ENCODE measurements at regions not wholly inside any gene's neighbourhood (a gene's known extent, or its start where the extent isn't known, plus 50 kb on each side); places are given as distances from the start of the nearest gene placed in this dataset.

DNA sequence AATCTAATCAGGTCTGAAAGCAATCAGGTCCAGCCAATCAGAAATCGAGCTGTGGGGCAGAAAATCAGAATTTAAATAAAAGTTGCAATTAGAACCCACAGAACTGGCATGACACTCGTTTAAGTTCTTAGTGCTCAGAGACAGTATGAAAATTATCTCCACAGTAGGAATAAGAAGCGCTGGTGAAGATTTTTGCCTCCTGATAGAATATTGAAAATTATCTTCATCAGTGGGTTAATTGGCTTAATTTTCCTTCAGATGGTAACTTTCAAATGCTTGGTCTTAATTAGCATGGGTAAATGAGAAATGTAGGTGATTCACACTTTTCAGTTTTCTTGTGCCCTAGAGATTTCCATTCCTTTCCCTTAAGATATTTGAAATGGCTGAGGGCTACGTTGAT lies 109.1 kb upstream of the MDFIC2 start:
- no peak for ATAC-seq
- TF ChIP-seq PPARA (CRISPR knock-in tag; IDR thresholded peaks at IDR 0.05; ENCODE audit: borderline replicate concordance), result no peak
- TF ChIP-seq CSDC2 (CRISPR knock-in tag; IDR thresholded peaks at IDR 0.05), result no peak
- TF ChIP-seq, protein P1, sequence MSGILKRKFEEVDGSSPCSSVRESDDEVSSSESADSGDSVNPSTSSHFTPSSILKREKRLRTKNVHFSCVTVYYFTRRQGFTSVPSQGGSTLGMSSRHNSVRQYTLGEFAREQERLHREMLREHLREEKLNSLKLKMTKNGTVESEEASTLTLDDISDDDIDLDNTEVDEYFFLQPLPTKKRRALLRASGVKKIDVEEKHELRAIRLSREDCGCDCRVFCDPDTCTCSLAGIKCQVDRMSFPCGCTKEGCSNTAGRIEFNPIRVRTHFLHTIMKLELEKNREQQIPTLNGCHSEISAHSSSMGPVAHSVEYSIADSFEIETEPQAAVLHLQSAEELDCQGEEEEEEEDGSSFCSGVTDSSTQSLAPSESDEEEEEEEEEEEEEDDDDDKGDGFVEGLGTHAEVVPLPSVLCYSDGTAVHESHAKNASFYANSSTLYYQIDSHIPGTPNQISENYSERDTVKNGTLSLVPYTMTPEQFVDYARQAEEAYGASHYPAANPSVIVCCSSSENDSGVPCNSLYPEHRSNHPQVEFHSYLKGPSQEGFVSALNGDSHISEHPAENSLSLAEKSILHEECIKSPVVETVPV (CRISPR knock-in tag; IDR thresholded peaks at IDR 0.05), result no peak

DNA sequence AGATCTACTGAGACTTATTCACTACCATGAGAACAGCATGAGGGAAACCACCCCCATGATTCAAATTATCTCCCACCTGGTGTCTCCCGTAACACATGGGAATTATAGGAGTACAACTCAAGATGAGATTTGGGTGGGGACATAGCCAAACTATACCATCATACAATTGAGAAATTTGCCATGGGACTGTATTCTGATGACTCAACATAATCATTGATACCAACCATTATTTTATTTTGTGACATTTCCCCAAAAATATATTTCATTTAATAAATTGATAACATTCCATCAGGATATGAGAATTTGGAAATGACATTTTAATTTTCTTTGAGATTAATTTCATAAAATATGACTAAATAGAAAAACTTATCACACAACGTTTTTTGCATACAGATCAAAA lies 96.6 kb upstream of the MDFIC2 start:
- TF ChIP-seq CSDC2 (CRISPR knock-in tag; IDR thresholded peaks at IDR 0.05) (no peak), ZC3H10 (CRISPR knock-in tag; IDR thresholded peaks at IDR 0.05) (no peak), ZFP3 (CRISPR knock-in tag; IDR thresholded peaks at IDR 0.05) (no peak), RARB (CRISPR knock-in tag; IDR thresholded peaks at IDR 0.05) (no peak), OSR1 (CRISPR knock-in tag; IDR thresholded peaks at IDR 0.05) (no peak), SNAI2 (CRISPR knock-in tag; IDR thresholded peaks at IDR 0.05) (no peak), TCF4 (CRISPR knock-in tag; IDR thresholded peaks at IDR 0.05; ENCODE audit: borderline replicate concordance) (no peak), TOX (CRISPR knock-in tag; IDR thresholded peaks at IDR 0.05; ENCODE audit: borderline replicate concordance) (no peak), ARNTL (CRISPR knock-in tag; IDR thresholded peaks at IDR 0.05; ENCODE audit: borderline replicate concordance, low read depth) (no peak), ZNF70 (CRISPR knock-in tag; IDR thresholded peaks at IDR 0.05) (no peak), ZNF8 (CRISPR knock-in tag; IDR thresholded peaks at IDR 0.05) (no peak), ISL1 (CRISPR knock-in tag; IDR thresholded peaks at IDR 0.05) (no peak)
- TF ChIP-seq, protein P2, sequence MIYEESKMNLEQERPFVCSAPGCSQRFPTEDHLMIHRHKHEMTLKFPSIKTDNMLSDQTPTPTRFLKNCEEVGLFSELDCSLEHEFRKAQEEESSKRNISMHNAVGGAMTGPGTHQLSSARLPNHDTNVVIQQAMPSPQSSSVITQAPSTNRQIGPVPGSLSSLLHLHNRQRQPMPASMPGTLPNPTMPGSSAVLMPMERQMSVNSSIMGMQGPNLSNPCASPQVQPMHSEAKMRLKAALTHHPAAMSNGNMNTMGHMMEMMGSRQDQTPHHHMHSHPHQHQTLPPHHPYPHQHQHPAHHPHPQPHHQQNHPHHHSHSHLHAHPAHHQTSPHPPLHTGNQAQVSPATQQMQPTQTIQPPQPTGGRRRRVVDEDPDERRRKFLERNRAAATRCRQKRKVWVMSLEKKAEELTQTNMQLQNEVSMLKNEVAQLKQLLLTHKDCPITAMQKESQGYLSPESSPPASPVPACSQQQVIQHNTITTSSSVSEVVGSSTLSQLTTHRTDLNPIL (CRISPR knock-in tag; IDR thresholded peaks at IDR 0.05; ENCODE audit: low read depth), result no peak
- TF ChIP-seq, protein P3, sequence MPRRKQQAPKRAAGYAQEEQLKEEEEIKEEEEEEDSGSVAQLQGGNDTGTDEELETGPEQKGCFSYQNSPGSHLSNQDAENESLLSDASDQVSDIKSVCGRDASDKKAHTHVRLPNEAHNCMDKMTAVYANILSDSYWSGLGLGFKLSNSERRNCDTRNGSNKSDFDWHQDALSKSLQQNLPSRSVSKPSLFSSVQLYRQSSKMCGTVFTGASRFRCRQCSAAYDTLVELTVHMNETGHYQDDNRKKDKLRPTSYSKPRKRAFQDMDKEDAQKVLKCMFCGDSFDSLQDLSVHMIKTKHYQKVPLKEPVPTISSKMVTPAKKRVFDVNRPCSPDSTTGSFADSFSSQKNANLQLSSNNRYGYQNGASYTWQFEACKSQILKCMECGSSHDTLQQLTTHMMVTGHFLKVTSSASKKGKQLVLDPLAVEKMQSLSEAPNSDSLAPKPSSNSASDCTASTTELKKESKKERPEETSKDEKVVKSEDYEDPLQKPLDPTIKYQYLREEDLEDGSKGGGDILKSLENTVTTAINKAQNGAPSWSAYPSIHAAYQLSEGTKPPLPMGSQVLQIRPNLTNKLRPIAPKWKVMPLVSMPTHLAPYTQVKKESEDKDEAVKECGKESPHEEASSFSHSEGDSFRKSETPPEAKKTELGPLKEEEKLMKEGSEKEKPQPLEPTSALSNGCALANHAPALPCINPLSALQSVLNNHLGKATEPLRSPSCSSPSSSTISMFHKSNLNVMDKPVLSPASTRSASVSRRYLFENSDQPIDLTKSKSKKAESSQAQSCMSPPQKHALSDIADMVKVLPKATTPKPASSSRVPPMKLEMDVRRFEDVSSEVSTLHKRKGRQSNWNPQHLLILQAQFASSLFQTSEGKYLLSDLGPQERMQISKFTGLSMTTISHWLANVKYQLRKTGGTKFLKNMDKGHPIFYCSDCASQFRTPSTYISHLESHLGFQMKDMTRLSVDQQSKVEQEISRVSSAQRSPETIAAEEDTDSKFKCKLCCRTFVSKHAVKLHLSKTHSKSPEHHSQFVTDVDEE (CRISPR knock-in tag; IDR thresholded peaks at IDR 0.05), result no peak
- TF ChIP-seq, protein P4, sequence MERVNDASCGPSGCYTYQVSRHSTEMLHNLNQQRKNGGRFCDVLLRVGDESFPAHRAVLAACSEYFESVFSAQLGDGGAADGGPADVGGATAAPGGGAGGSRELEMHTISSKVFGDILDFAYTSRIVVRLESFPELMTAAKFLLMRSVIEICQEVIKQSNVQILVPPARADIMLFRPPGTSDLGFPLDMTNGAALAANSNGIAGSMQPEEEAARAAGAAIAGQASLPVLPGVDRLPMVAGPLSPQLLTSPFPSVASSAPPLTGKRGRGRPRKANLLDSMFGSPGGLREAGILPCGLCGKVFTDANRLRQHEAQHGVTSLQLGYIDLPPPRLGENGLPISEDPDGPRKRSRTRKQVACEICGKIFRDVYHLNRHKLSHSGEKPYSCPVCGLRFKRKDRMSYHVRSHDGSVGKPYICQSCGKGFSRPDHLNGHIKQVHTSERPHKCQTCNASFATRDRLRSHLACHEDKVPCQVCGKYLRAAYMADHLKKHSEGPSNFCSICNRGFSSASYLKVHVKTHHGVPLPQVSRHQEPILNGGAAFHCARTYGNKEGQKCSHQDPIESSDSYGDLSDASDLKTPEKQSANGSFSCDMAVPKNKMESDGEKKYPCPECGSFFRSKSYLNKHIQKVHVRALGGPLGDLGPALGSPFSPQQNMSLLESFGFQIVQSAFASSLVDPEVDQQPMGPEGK (CRISPR knock-in tag; IDR thresholded peaks at IDR 0.05; ENCODE audit: borderline replicate concordance), result no peak
- TF ChIP-seq, protein P5, sequence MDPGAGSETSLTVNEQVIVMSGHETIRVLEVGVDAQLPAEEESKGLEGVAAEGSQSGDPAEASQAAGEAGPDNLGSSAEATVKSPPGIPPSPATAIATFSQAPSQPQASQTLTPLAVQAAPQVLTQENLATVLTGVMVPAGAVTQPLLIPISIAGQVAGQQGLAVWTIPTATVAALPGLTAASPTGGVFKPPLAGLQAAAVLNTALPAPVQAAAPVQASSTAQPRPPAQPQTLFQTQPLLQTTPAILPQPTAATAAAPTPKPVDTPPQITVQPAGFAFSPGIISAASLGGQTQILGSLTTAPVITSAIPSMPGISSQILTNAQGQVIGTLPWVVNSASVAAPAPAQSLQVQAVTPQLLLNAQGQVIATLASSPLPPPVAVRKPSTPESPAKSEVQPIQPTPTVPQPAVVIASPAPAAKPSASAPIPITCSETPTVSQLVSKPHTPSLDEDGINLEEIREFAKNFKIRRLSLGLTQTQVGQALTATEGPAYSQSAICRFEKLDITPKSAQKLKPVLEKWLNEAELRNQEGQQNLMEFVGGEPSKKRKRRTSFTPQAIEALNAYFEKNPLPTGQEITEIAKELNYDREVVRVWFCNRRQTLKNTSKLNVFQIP (CRISPR knock-in tag; IDR thresholded peaks at IDR 0.05; ENCODE audit: borderline replicate concordance, low read depth), result no peak
- no peak for ATAC-seq

DNA sequence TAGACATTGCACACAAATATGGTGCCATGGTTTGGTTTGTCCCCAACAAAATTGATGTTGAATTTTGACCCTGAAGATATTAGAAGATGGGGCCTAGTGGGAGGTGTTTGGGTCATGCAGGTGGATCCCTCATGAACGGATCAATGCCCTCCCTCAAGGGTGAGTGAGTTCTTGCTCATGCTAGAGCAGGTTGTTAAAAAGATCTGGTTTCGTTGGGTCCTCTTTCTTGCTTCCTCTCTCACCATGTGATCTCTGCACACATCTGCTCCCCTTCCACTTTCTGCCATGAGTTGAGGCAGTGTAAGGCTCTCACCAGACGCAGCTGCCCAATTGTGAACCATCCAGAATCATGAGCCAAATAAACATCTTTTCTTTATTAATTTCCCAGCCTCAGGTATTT lies 87.8 kb upstream of the MDFIC2 start:
- TF ChIP-seq, protein P5 (CRISPR knock-in tag; IDR thresholded peaks at IDR 0.05; ENCODE audit: borderline replicate concordance, low read depth), result no peak
- no peak for ATAC-seq
